OCI-LY3 (cell line): ENCODE measurements at regions not wholly inside any gene's neighbourhood (a gene's known extent, or its start where the extent isn't known, plus 50 kb on each side); places are given as distances from the start of the nearest gene placed in this dataset.

ENCODE experiments used
- H2AFZ ChIP-seq: fragments of 200-600, 300-600 bp; shearing (Covaris generic); 2 replicates; pipeline ENCODE4 v1.6.0; 2014; ENCODE audit warnings: antibody characterized with exemption, low read depth, low read length
- H3K27ac ChIP-seq: fragments of 200-600, 300-600 bp; sonication (generic); 2 replicates; pipeline ENCODE4 v1.5.1; 2014; ENCODE audit warnings: mild to moderate bottlenecking, low read length, moderate library complexity, mixed read lengths
- H3K27me3 ChIP-seq: fragments of 200-600, 300-600 bp; sonication (generic); 2 replicates; pipeline ENCODE4 v1.6.1; 2014; ENCODE audit warnings: low read depth, low read length, mixed read lengths
- H3K36me3 ChIP-seq: fragments of 200-600, 300-600 bp; sonication (generic); replicated peaks from 2 replicates; pipeline ENCODE3; 2014; ENCODE audit warnings: low read depth, low read length, mixed read lengths
- H3K4me1 ChIP-seq: fragments of 300-600, 200-600 bp; sonication (generic); 2 replicates; pipeline ENCODE4 v1.6.1; 2014; ENCODE audit warnings: low read length, mixed read lengths
- H3K4me2 ChIP-seq: fragments of 200-600, 300-600 bp; sonication (generic); 2 replicates; pipeline ENCODE4 v1.6.1; 2014; ENCODE audit warnings: low read length, mixed read lengths
- H3K4me3 ChIP-seq: fragments of 300-600, 200-600 bp; sonication (generic); 2 replicates; pipeline ENCODE4 v1.5.1; 2014; ENCODE audit warnings: antibody characterized with exemption, mild to moderate bottlenecking, low read length, moderate library complexity
- H3K79me2 ChIP-seq: fragments of 300-600, 200-600 bp; shearing (Covaris generic); 2 replicates; pipeline ENCODE4 v1.6.1; 2014; ENCODE audit warnings: mild to moderate bottlenecking, low read length, mixed read lengths
- H3K9ac ChIP-seq: fragments of 300-600, 200-600 bp; shearing (Covaris generic); 2 replicates; pipeline ENCODE4 v1.6.0; 2014; ENCODE audit warnings: mild to moderate bottlenecking, low read length, moderate library complexity
- H3K9me3 ChIP-seq: fragments of 200-600, 300-600 bp; shearing (Covaris generic); 2 replicates; pipeline ENCODE4 v1.6.1; 2014; ENCODE audit warnings: low read length, mixed read lengths; ENCODE audit not compliant: insufficient read depth
- H4K20me1 ChIP-seq: fragments of 200-600, 300-600 bp; sonication (generic); 2 replicates; pipeline ENCODE4 v1.6.1; 2016; ENCODE audit warnings: low read length, mixed read lengths; ENCODE audit not compliant: insufficient read depth
- EZH2phosphoT487 ChIP-seq: fragments of 200-600 bp; shearing (Covaris generic); IDR thresholded peaks from 2 replicates; pipeline ENCODE4 v1.6.1; 2018; ENCODE audit warnings: antibody characterized with exemption, mixed run types, low read depth
- TF ChIP-seq, protein P1 (sequence below): fragments of 200-600, 300-600 bp; sonication (generic); IDR thresholded peaks from 2 replicates; pipeline ENCODE4 v1.5.1; 2014; ENCODE audit warnings: antibody characterized with exemption, low read length, low read depth

DNA sequence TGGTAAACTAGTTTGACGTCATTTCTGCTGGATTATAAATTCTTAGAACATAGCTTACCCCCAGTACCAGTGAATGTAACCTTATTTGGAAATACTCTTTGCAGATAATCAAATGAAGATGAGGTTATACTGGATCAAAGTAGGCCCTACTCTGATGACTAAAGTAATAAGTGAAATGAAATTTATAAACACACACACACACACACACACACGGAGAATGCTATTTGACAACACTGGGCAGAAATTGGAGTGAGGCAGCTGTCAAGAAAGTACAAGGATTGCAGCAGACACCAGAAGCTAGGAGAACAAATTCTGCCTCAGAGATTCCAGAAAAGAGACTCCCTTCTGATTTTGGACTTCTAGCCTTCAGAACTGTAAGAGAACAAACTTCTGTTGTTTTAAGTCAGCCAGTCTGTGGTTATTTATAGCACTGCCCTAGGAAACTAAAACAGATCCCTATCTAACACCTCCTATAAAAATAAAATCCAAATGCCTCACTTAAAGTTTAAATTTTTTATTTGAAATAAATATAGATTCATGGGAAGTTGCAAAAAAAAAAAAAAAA lies 448.6 kb downstream of the PCDH18 start:
- Histone ChIP-seq H2AFZ (no peak overlapping the region), H3K36me3 (no peaks in the 10 kb centered on the region), H3K4me2 (no peak overlapping the region), H3K9me3 (no peaks in the 10 kb centered on the region), H3K79me2 (no peaks in the 10 kb centered on the region), H3K4me1 (peaks cover 10% of the 10 kb centered on the region; the same call in 1 of the 2 replicates), H3K4me3 (no peak overlapping the region), H3K9ac (no peak overlapping the region), H3K27me3 (no peaks in the 10 kb centered on the region), H4K20me1 (no peaks in the 10 kb centered on the region), H3K27ac (no peak overlapping the region)
- TF ChIP-seq, protein P1, sequence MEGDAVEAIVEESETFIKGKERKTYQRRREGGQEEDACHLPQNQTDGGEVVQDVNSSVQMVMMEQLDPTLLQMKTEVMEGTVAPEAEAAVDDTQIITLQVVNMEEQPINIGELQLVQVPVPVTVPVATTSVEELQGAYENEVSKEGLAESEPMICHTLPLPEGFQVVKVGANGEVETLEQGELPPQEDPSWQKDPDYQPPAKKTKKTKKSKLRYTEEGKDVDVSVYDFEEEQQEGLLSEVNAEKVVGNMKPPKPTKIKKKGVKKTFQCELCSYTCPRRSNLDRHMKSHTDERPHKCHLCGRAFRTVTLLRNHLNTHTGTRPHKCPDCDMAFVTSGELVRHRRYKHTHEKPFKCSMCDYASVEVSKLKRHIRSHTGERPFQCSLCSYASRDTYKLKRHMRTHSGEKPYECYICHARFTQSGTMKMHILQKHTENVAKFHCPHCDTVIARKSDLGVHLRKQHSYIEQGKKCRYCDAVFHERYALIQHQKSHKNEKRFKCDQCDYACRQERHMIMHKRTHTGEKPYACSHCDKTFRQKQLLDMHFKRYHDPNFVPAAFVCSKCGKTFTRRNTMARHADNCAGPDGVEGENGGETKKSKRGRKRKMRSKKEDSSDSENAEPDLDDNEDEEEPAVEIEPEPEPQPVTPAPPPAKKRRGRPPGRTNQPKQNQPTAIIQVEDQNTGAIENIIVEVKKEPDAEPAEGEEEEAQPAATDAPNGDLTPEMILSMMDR: no peak
- no peak for TF ChIP-seq EZH2phosphoT487

DNA sequence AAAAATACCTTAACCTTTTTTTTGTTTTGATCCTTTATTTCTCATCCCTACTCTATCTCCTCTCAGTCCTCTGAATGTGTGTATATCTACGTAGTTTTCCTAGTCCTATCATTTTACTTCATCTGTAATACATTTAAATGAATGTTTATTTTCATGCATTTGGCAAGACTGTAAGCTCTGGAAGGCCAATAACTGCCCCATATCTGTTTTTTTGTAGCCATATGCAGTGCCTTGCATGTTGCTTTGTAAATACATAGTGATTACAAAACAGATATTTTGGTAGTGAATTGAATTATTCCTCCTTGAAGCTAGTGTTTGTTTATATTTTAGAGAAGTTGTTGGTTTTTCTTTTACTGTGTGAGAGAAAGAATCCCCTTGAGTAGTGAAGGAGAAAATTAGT lies 450.2 kb downstream of the PCDH18 start:
- Histone ChIP-seq H4K20me1 (no peaks in the 10 kb centered on the region), H3K9ac (no peak overlapping the region), H3K9me3 (no peaks in the 10 kb centered on the region), H3K4me1 (peaks cover 10% of the 10 kb centered on the region; the same call in 1 of the 2 replicates), H3K36me3 (no peaks in the 10 kb centered on the region), H3K4me2 (no peak overlapping the region), H3K79me2 (no peaks in the 10 kb centered on the region), H3K27me3 (no peaks in the 10 kb centered on the region), H3K27ac (no peak overlapping the region), H2AFZ (no peak overlapping the region), H3K4me3 (no peak overlapping the region)
- TF ChIP-seq, protein P1: no peak
- TF ChIP-seq EZH2phosphoT487: no peak

DNA sequence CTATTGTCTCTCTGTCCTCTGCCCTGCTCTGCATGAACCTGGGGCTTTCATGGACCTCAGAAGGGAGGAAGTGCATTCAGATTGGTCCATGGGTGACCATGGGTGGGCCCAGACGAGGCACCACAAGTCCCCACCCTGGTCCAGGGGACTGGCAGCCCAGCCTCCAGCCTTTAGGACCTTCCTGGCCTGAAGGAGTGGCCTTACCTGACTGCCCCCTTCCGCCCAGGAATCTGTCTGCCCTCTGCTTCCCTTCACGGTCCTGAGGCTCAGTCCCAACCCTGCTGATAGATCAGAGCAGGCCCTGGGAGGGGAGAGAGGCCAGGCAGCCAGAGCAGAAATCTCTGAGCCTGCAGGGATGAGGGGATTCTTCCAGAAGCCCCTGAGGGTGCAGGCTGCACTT lies 455.4 kb downstream of the PCDH18 start:
- Histone ChIP-seq H3K4me1 (no peaks in the 10 kb centered on the region), H4K20me1 (no peaks in the 10 kb centered on the region), H3K9ac (no peak overlapping the region)

GRCh38 chr4:137075586-137075985 lies 456.7 kb downstream of the PCDH18 start:
- TF ChIP-seq, protein P1: no peak
- TF ChIP-seq EZH2phosphoT487: no peak
- H3K4me3 ChIP-seq: no peak overlapping the region
- H3K4me1 ChIP-seq: no peaks in the 10 kb centered on the region
- H3K9me3 ChIP-seq: peaks cover 7% of the 10 kb centered on the region; the same call in 1 of the 2 replicates
- no peaks in the 10 kb centered on the region for H3K79me2 ChIP-seq
- H3K27me3 ChIP-seq: no peaks in the 10 kb centered on the region
- H3K9ac ChIP-seq: no peak overlapping the region
- no peaks in the 10 kb centered on the region for H4K20me1 ChIP-seq
- no peak overlapping the region for H2AFZ ChIP-seq
- no peaks in the 10 kb centered on the region for H3K36me3 ChIP-seq
- no peak overlapping the region for H3K4me2 ChIP-seq
- H3K27ac ChIP-seq: no peak overlapping the region

More for the DNA sequence above, 455.4 kb downstream of the PCDH18 start:
- Histone ChIP-seq H3K27ac (no peak overlapping the region), H3K4me3 (no peak overlapping the region), H2AFZ (no peak overlapping the region), H3K4me2 (no peak overlapping the region), H3K36me3 (no peaks in the 10 kb centered on the region), H3K79me2 (no peaks in the 10 kb centered on the region), H3K27me3 (no peaks in the 10 kb centered on the region), H3K9me3 (peaks cover 7% of the 10 kb centered on the region; the same call in 1 of the 2 replicates)
- TF ChIP-seq, protein P1: no peak
- no peak for TF ChIP-seq EZH2phosphoT487
